Activated CD8-positive, alpha-beta memory T cell treated with anti-CD3 and anti-CD28 coated beads for 48 hours (primary cell): ENCODE measurements at regions not wholly inside any gene's neighbourhood (a gene's known extent, or its start where the extent isn't known, plus 50 kb on each side); places are given as distances from the start of the nearest gene placed in this dataset.
A peak's percentile ranks its signal among the peaks of the same experiment; 100 is the strongest.

ENCODE experiments used
- DNase-seq, 3 experiments: peaks; one replicate each; pipeline ENCODE4 v3.0.0-alpha.2; 2020; ENCODE audit warnings: low read depth in 2 of 3, low spot score in 2 of 3

DNA sequence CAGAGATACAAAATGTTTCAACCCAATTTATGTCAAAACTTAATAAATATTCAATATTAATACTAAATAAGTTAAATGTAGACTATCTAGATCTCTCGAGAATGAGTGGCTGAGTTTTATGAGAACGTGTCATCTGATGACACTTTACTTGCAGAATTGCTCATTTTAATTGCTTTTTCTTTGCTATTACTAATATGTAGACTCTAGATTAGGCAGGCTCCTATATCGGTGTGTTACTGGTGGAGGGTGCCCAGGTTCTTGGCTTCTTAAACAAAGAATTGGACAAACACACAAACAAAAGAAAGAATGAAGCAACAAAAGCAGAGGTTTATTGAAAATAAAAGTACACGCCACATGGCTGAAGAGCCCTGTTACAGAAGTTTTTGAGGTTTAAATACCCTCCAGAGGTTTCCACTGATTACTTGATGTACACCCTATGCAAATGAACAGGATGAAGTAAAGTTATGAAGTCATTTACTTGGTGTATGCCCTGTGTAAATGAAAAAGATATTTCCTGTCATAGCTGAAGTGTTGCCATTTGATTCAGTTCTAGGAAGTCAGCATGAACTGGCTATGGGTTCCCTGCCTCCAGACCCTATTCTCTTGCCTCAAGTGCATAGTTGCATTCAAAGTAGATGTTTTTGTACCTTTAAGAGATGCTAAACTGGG, 122.9 kb upstream of the ITGA4 start:
- DNase-seq: no peak

DNA sequence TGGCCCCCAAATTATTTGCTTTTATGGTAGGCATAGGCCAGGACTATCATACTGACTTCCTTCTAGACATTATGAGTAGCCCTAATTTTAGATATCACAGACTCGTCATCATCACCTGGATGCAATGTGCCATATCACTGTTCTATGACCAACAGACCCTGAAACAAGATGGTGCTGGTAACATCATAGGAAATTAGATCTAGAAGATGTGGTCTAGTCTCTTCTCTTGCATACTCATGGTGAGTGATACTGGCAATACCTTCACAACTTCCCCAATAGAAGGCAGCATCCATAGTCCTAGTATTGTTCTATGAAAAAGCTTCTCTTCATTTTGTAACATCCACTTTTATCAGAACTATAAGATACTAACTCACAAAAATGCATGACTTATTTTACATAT, 116.3 kb upstream of the ITGA4 start:
- no peak for DNase-seq

DNA sequence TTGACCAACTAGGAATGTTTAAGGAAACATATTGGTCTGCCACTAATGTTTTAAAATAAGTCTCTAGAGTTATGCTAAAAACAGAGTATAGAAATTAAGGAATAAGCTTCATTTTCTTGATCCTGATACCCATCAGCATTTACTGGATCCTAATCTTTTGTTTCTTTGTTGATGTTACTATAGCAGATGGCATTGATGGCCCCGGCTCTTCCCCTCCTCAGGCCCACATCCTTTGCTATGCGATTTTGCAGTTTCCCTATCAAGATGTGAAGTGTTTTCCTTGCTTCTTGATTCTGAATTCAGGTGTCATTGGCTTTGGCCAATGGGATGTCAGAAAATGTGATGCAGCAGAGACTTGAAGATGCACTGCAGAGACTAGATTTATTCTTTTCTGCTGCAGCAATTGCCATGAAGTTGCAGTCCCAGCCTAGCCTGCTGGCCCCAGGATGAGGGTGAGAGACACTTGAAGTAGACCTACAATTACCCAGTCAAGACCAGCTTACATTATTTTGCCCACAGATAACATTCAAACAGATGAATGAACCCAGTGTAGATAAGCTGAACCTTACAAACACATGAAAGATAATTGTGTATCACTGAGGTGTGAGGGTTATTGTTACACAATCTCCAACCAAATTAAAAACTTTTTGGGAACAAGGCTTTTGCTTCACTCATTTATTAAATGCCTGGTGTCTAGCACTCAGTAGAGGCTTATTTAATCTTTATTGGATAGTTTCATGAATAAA, 115.2 kb upstream of the ITGA4 start:
- no peak for DNase-seq

DNA sequence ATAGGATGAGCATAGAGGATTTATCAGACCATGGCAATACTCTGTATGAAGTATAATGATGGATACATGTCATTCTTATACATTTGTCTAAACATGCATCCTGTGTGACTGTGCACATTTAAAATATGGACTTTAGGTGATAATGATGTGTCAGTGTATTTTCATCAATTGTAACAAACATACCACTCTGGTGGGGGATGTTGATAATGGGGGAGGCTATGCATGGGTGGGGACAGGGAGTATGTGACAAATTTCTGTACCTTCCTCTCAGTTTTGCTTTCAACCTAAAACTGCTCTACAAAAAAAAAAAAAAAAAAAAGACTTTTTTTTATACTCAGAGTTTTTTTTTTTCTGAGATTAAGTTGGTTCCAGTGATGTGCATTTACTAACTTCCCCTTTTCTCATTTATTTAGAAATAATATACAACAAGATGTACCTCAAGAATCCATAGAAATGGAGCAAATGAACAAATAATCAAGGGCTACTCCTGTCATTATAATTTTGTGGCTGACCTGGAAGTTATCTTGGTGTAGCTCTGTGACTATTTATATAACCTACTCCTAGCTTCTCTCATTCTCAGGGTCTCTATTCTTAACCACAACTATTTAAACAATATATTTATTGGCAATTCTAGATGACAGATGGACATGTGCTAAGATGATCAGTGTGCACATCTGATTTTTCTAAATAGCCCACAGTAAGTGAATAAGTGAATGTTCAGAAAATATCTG, 108.9 kb upstream of the ITGA4 start:
- no peak for DNase-seq

DNA sequence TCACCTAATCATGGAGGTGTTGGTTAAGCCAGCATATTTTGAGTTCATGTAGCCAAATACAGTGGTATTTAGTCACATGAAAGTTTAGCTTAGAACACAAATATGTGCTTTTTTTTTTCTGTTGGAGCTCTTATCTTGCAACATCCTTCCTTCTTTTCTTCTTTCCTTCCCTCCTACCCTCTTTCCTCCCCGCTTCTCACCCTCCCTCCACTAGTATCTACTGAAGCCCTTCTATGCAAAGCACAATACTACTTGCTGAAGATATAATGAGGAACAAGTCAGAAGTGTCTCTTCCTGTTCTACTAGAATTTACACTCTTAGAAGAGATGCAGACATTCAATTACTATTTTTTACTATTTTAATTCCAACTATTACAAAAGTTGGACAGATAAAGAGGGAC, 105.0 kb upstream of the ITGA4 start:
- DNase-seq: no peak

DNA sequence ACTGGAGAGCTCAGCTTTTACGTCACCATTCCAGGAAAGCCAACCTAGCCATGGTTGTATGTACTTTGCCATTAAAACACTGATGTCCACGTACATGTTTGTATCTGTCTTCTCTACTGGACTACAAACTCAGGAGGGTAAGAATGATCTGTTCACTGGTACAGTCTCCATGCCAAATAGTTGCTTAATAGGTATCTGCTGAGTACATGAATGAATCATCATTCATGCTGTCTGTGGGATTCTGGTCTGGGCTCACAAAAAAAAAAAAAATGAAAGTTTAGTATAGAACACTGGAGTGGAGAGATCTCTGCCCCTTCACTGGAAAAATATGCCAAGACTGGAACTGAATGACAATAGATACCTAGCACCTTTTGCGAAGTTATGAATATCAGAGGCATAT, 102.6 kb upstream of the ITGA4 start:
- DNase-seq: no peak

DNA sequence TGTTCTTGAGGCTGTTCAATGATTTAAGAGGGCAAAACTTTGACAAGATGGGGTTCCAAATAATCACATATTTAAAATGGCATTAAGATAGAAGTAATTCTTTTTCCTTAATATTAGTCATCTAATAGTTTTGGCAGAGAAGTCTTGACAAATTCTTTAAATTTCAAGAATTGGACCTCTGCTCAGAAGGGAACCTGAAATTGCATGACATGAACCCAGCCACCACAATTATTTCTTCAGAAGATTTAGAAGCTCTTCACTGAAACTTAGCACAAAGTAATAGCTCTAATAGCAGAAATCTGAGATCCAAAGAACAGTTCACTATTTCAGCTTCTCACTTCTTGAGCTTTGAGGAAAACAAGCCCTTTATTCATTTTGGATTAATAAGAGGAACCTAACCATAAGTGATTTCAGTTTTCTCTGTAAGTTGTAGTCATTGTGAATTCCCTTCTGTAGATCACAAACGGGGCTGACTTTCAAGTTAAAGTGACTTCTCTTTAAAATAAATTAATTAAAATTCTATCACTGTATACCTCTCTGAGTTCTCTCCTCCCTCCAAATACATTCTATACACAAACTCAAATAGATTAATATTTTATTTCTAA, 100.6 kb upstream of the ITGA4 start:
- DNase-seq: no peak

DNA sequence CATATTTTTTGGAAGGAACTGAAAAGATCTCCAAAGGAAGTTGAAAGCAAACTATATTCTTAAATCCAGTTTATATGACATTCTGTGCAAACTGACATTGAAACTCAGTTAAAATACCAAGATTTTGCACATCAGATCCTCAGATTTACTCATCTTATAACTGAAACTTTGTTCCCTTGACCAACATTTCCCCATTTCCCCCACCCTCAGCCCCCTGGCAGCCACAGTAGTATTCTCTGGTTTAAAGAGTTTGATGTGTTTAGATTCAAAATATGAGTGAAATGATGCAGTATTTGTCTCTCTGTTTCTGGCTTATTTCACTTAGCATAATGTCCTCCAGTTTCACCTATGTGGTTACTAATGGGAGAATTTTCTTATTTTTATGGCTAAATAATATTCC, 99.2 kb upstream of the ITGA4 start:
- DNase-seq: peak in 1 of 3 experiments; percentile 11

DNA sequence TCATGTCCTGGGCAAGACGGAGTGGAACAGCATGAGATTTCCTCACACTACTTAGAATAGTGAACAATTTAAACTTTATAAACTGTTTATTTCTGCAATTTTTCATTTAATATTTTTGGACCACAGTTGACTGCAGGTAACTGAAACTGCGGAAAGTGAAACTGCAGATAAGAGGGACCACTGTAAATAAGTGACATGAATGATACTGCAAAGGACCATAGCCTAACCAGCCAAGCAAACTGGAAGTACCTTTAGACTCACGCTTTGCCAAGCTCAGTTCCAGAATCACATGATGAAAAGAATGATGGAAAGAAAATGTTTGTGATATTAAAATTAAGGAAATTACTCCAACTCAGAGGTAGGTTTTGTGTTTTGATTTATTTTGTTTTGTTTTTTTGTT, 94.6 kb upstream of the ITGA4 start:
- no peak for DNase-seq

DNA sequence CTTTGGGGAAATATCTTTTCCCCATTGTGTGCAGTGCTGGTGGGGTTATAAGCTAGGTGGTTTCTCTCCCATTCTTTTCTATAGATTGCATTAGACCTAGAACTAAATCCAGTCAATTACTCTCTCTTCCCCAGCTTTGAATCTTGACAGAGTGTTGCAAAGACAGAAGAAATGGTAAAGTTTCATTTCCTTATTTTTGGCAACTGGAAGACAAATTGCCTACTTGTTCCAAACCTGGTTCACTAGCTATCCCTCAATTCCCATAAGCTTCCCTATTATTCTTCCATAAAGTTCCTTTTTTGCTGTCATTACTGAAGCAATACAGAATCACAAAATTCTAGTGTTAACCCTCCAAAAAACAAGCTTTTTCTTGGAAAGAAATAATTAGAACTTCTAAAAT, 94.0 kb upstream of the ITGA4 start:
- no peak for DNase-seq

DNA sequence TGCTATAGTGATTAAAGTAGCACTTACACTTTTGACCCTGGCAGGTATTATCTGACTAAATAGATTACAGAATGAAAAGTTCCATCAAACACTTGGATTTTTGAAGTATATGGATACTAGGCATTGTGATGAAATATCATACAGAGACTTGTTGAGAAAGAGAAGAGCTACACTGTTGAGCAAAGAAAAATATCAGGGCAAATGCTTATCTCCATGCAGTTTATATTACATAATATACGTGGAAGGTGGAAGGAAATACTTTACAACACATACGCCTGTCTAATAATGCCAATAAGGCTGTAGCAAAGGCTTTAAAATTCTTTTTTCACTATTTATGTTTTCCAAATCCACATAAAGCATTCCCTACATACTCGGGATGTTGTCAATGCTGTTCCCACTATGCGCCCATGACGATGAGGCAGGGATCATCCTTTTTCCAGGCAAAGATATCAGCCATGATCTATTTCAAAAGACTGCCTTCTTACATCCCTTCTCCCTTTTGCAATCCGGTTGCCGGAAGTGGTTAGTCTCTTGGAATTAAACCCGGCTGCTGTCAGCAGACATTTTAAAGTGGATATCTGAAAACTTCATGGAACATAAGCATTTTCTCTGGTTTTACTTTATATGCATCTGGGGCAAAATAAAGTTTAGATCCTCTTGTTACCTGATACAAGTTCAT, 92.6 kb upstream of the ITGA4 start:
- DNase-seq: no peak

DNA sequence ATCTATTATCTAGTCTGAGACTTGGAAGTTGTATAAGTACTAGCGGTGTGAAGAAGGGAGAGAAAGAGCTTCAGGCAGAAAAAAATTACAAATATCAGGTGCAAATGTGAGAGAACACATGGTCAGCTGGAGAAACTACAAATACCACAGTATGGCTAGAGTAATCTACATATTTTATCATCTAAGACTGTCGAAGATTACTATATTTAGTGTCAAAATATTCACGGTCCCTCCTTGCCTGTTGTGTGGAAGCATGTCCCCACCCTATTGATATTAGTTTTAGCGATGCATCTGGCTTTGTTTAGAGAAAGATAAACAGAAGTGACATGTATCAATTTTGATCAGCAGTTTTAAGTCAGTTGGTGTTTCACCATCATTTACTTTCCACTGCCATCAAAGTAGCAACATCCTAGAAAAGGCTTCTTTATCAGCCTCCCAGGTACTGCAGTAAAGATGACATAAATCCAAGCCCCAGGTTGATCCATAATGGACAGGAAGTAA, 90.5 kb upstream of the ITGA4 start:
- DNase-seq: no peak

DNA sequence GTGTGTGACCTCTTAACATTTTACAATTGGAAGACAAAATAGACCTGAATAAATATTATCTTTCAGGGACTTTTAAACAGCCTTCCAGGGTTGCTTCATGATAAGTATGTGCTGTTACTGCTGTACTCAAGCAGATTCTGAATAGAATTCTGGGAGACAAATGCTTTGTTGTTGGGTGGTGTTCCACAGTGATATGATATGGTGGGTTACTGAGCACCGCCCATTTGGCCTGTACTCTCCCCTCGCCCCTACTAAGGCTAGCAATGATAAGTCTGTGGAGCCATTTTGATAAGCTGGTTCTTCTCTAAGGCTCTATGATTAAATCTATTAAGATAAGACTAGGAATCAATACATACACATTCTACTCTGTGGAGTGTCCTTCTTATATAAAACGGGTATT, 89.8 kb upstream of the ITGA4 start:
- no peak for DNase-seq

DNA sequence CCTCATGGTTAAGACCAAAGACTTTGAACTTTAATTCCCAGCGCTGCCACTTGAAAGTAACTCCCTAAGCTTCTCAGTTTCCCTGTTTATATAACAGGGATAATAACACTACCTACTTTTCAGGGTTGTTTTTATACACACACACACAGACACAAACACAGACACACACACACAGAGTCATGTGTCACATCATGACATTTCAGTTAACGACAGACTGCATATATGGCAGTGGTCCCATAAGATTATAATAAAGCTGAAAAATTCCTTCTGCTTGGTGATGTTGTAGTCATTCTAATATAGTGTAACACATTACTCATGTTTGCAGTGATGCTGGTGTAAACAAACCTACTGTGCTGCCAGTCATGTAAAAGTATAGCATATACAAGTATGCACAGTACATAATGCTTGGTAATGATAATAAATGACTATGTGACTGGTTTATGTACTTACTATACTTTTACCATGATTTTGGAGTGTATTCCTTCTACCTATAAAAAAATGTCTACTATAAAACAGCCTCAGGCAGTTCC, 89.2 kb upstream of the ITGA4 start:
- DNase-seq: no peak

DNA sequence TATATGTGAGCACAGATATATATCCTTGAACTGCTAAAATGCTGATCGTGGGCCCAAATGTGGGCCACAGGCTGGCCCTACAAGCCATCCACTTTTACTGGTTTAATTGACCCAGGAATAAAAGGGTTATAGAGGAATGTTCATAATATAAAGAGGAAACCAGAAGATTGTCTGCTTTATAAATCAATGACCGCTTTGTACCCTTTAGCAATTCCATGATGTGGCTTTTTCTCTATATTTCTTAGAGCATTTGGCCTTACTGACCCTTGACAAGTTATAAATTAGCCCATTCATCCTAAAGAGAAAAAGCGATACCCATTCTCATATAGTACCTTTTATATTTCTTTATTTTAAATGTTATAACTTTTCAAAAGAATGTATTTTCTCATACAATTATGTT, 87.1 kb upstream of the ITGA4 start:
- no peak for DNase-seq

DNA sequence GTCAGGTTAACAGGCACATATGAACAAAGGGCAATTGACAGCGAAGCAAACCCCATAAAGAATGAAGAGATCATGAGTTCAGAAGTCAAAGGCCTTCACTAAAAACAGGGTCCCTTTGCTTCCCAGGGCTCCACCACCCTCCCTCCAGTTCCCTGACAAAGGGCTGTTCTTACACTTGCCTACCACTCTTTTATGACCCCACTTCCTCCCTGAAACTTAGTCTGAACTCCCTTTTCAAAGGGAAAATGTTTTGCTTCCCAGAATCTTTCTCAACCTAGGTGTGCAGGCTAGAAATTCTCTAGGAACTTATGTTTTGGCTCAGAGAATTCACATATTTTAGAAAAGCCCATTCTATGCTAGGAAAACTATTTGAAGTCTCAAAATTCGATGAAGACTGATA, 86.0 kb upstream of the ITGA4 start:
- no peak for DNase-seq

DNA sequence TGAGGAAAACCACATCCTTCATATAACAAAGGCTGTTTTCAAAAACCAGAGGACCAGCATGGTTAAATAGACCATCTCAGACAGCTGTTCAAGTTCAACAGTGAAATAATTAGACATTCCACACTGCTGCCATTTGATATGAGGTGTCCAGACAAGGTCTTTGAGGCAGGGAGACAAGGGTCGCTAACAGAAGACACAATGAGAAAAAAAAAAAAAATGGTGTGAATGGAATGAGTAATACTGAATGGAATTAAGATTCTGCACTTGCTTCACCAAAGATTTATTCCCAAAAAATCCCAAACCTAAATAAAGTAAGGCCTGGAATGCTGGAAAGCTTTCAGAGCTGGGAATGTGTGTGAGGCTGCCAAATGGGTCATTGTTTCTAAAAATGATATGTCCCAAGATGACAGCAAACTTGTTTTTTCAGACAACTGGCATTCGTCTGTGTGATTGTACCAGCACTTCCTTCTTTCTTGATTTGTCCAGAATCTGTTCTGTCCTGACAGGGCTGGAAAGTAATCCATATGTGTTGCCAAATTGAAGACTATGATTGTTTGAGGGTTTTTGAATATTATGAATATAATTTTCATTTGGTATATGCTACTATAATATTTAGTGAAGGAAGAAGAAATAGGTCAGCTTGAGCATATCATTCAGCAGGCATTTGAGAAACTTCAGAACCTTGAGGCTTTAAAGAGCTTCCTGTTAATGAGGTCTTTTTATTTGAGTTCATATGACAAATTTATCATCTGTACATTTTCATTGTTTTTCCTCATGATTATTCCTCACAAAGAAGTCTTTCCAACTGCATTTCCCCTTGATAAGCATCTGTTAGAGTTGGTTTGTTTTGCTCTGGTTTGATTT, 85.2 kb upstream of the ITGA4 start:
- DNase-seq: no peak

DNA sequence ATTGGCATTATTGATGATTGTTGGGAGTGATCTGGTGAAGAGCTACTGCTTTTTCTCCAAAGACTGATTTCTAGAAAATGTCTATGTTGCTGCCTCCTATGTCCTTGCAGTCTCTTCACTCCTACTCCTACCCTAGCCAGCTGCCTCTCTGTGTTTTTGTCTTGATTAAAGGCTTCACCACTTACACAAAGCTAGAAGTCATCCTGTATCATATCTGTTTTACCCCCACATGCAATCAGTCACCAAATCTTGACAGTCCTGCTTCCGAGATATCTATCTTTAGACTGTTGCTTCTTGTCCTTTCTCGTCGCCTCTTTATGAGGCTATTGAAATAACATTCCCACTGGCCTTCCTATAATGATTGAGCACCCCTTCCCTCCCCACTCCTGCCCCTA, 84.5 kb upstream of the ITGA4 start:
- DNase-seq: no peak

DNA sequence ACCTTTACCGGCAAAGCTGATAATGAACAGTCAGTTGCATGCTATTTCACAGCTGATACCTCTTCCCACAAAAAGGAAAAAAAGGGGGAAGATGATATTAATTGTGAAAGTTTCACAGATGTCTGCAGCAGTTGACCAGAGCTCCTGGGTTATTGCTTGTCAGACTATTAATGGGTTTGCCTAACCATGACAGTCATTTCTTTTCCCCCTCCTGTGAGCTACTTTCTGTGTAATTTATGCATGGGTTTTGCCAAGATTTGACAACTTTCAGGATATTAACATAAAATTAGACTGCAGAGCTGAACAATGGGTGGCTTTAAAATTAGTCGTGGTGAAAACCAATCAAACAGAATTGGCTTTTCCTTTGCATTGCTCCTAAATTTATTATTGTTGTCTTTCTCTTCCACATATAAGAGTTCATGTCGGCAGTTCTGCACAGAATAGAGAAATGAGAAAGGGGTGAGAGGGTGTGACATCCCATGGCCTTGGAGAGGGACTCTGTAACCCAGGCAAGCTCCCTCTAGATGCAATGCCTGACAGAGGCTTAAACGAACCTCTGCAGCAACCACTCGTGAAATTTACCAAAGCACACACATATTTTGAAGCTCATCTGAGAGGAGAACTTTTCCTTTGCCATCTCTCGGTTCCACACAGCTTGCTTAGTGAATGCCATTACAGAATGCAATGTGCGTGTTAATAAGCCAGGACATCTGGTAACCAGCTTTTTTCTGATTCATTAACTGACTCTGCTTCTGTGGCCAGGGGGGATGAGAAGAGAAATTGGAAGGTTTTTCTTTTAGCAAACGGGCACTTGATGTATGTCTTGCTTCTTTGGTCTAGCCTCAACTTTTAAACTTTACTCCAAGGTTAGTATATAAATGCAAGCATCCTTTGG, 82.2 kb upstream of the ITGA4 start:
- DNase-seq: no peak
